GM12878 (cell line): ENCODE measurements at regions not wholly inside any gene's neighbourhood (a gene's known extent, or its start where the extent isn't known, plus 50 kb on each side); places are given as distances from the start of the nearest gene placed in this dataset.

Experiments used
- ATAC-seq: fragments of 200-7000 bp; cut with Tn5 transposase; 3 replicates; pipeline ENCODE4 v1.9.1; 2020; ENCODE audit warnings: mild to moderate bottlenecking, moderate library complexity
- BruUV-seq: library from RNA; stranded (reverse); fragments of 400-500 nt; replicated peaks from 2 replicates; lab custom pipeline; 2021; lab: Mats Ljungman, UMichigan
- CTCF ChIA-PET: fragments of 300-600 bp; sonication (Branson Sonifier 250); formaldehyde crosslinking; extraction: SDS; loops from one replicate; lab custom pipeline; 2021; ENCODE audit warnings: inconsistent platforms; lab: Yijun Ruan, JAX
- POLR2A ChIA-PET: fragments of 350-600 bp; formaldehyde crosslinking; extraction: SDS; loops from one replicate; lab custom pipeline; 2021; ENCODE audit warnings: inconsistent platforms; lab: Charles Lee
- RAD21 ChIA-PET: fragments of 300-600 bp; sonication (Branson Sonifier 250); formaldehyde crosslinking; loops from one replicate; lab custom pipeline; 2023; ENCODE audit warnings: antibody characterized with exemption; ENCODE audit not compliant: unreplicated experiment; lab: Charles Lee
- SMC1A ChIA-PET: fragments of 300-600 bp; sonication (Branson Sonifier 250); formaldehyde crosslinking; loops from one replicate; lab custom pipeline; 2023; ENCODE audit not compliant: unreplicated experiment, uncharacterized antibody; lab: Charles Lee
- DNase-seq: peaks from one replicate; pipeline ENCODE4 v3.0.0-alpha.2; 2011; ENCODE audit warnings: low read depth, low spot score
- FAIRE-seq: peaks from 3 replicates; lab custom pipeline; 2011; peaks lifted over from hg19 to GRCh38; lab: Jason Lieb, UNC
- H2AFZ ChIP-seq: 2 replicates; pipeline ENCODE4 v1.6.0; 2011; ENCODE audit warnings: low read depth, low read length, control low read depth; ENCODE audit not compliant: control insufficient read depth
- H3K27ac ChIP-seq: 2 replicates; pipeline ENCODE4 v1.5.1; 2011; ENCODE audit warnings: control low read depth; ENCODE audit not compliant: control insufficient read depth, insufficient read depth
- H3K27me3 ChIP-seq, 2 experiments: replicated peaks in 1 of 2; 2 replicates each; pipeline versions ENCODE4 v1.6.0 to v1.6.1; 2011; ENCODE audit warnings: low read length in 1 of 2; ENCODE audit not compliant: control insufficient read depth in 2 of 2, insufficient read depth in 2 of 2
- H3K36me3 ChIP-seq, 2 experiments: 2 replicates each; pipeline ENCODE4 v1.5.1; 2011; ENCODE audit warnings: low read length in 1 of 2; ENCODE audit not compliant: control insufficient read depth in 2 of 2, insufficient read depth in 2 of 2
- H3K4me1 ChIP-seq: 2 replicates; pipeline ENCODE4 v1.6.1; 2011; ENCODE audit warnings: mild to moderate bottlenecking, low read length, moderate library complexity, mixed read lengths; ENCODE audit not compliant: control insufficient read depth, insufficient read depth
- H3K4me2 ChIP-seq: 2 replicates; pipeline ENCODE4 v1.6.0; 2011; ENCODE audit warnings: control low read depth; ENCODE audit not compliant: control insufficient read depth, insufficient read depth
- H3K4me3 ChIP-seq: fragments of 200-600 bp; sonication (generic); 2 replicates; pipeline ENCODE4 v1.5.1; 2016
- H3K79me2 ChIP-seq: 2 replicates; pipeline ENCODE4 v1.6.0; 2011; ENCODE audit warnings: low read length; ENCODE audit not compliant: control insufficient read depth, insufficient read depth
- H3K9ac ChIP-seq: 2 replicates; pipeline ENCODE4 v1.8.0; 2011; ENCODE audit warnings: low read length, control low read depth, mixed read lengths; ENCODE audit not compliant: control insufficient read depth, insufficient read depth
- H3K9me3 ChIP-seq: replicated peaks from 3 replicates; pipeline ENCODE4 v1.5.1; 2011; ENCODE audit warnings: mild to moderate bottlenecking, low read length; ENCODE audit not compliant: control insufficient read depth, insufficient read depth
- H4K20me1 ChIP-seq: 2 replicates; pipeline ENCODE4 v1.6.0; 2011; ENCODE audit not compliant: control insufficient read depth, insufficient read depth
- BRCA1 ChIP-seq: IDR thresholded peaks from 2 replicates; pipeline ENCODE4 v1.6.1; 2011; ENCODE audit warnings: low read depth, low read length, improper control_type of control experiment
- EP300 ChIP-seq, 2 experiments: fragments of 150-350 bp in 1 of 2; IDR thresholded peaks; 2 replicates each; pipeline ENCODE4 v1.6.1; 2011 to 2012; ENCODE audit warnings: low read depth in 2 of 2, low read length in 2 of 2, borderline replicate concordance in 1 of 2, improper control_type of control experiment in 1 of 2, inconsistent platforms in 1 of 2; ENCODE audit not compliant: control insufficient read depth in 1 of 2
- FOS ChIP-seq: IDR thresholded peaks from 3 replicates; pipeline ENCODE4 v1.6.1; 2011; ENCODE audit warnings: borderline replicate concordance; ENCODE audit not compliant: insufficient read length; ENCODE audit errors: extremely low read depth
- HCFC1 ChIP-seq: fragments of 150-350 bp; IDR thresholded peaks from 2 replicates; pipeline ENCODE4 v1.6.1; 2014; ENCODE audit warnings: low read length
- KAT2A ChIP-seq: conservative IDR thresholded peaks from 2 replicates; pipeline ENCODE4 v1.6.1; 2011; ENCODE audit warnings: low read depth, low read length; ENCODE audit not compliant: control insufficient read depth
- MAX ChIP-seq: IDR thresholded peaks from 2 replicates; pipeline ENCODE4 v1.6.1; 2012; ENCODE audit warnings: low read depth, low read length, improper control_type of control experiment
- MEF2A ChIP-seq: IDR thresholded peaks from 2 replicates; pipeline ENCODE4 v1.6.1; 2011; ENCODE audit warnings: low read depth, mild to moderate bottlenecking, low read length, moderate library complexity; ENCODE audit not compliant: insufficient read depth
- MTA3 ChIP-seq: IDR thresholded peaks from 2 replicates; pipeline ENCODE4 v1.6.1; 2012; ENCODE audit warnings: low read length, inconsistent platforms, borderline replicate concordance
- NFXL1 ChIP-seq: fragments of 450-650 bp; IDR thresholded peaks from 2 replicates; pipeline ENCODE4 v1.6.1; 2017; ENCODE audit warnings: antibody characterized with exemption, mild to moderate bottlenecking, borderline replicate concordance
- PRDM15 ChIP-seq: fragments of 450-650 bp; formaldehyde crosslinking; IDR thresholded peaks from 2 replicates; pipeline ENCODE4 v1.4.0; 2020; ENCODE audit warnings: mild to moderate bottlenecking, moderate library complexity
- RAD21 ChIP-seq: IDR thresholded peaks from 2 replicates; pipeline ENCODE4 v1.6.1; 2011; ENCODE audit warnings: mild to moderate bottlenecking, low read depth, low read length, moderate library complexity; ENCODE audit not compliant: insufficient read depth
- RELA ChIP-seq: fragments of 450-650 bp; IDR thresholded peaks from 2 replicates; pipeline ENCODE4 v1.8.0; 2014; ENCODE audit warnings: borderline replicate concordance; ENCODE audit not compliant: partially characterized antibody
- SIN3A ChIP-seq: IDR thresholded peaks from 2 replicates; pipeline ENCODE4 v1.6.1; 2012; ENCODE audit warnings: low read depth, low read length, improper control_type of control experiment
- ZNF384 ChIP-seq: IDR thresholded peaks from 2 replicates; pipeline ENCODE4 v1.6.1; 2012; ENCODE audit warnings: low read depth, mild to moderate bottlenecking, low read length, improper control_type of control experiment, borderline replicate concordance
- ZNF622 ChIP-seq: fragments of 450-650 bp; IDR thresholded peaks from 2 replicates; pipeline ENCODE4 v1.6.1; 2017; ENCODE audit warnings: mild to moderate bottlenecking, inconsistent platforms
- WGBS: methylation state at CpG from one replicate; pipeline ENCODE4 v1.1.6; 2016; ENCODE audit warnings: low lambda C conversion rate; ENCODE audit not compliant: insufficient replicate concordance, insufficient coverage; ENCODE audit errors: missing lambda C conversion rate; 5-methylcytosine and 5-hydroxymethylcytosine counted together
- in situ Hi-C: fragments of 300-500 bp; cut with MboI; formaldehyde crosslinking; loops from 9 replicates; pipeline ENCODE4 v1.14.3; 2018; ENCODE audit warnings: mixed read lengths
- intact Hi-C: fragments of 100-400 bp; cut with micrococcal nuclease; formaldehyde crosslinking; loops from one replicate; pipeline ENCODE4 v1.14.2; 2022; ENCODE audit not compliant: unreplicated experiment

GRCh38 chr22:47247579-47248240, 485.3 kb downstream of the TBC1D22A start (continued):
- TF ChIP-seq PRDM15 (CRISPR knock-in tag) (no peak), NFXL1 (no peak), MTA3 (no peak), BRCA1 (no peak)

- H2AFZ ChIP-seq, result no peak overlapping the region
- in situ Hi-C loops (no loop called here), intact Hi-C loops (no loop called here)
- H3K9me3 ChIP-seq, result no peaks in the 10 kb centered on the region; the same call in 2 of the 3 replicates
- H3K27ac ChIP-seq, result no peak overlapping the region
- H3K9ac ChIP-seq, result no peak overlapping the region
- BruUV-seq, result no TSS peak
- ATAC-seq (no peak), DNase-seq (no peak), FAIRE-seq (no peak)
- 39% methylated on average over 7 of the region's 7 CpGs for WGBS
- H4K20me1 ChIP-seq, result no peaks in the 10 kb centered on the region
- H3K4me2 ChIP-seq, result no peak overlapping the region
- CTCF ChIA-PET, result no interaction called here
- H3K36me3 ChIP-seq, result no peaks in the 10 kb centered on the region
- SMC1A ChIA-PET, result no interaction called here
- no peaks in the 10 kb centered on the region for H3K79me2 ChIP-seq
- TF ChIP-seq KAT2A (no peak), ZNF384 (no peak), RAD21 (no peak), EP300 (IDR thresholded peaks at IDR 0.05; ENCODE audit: borderline replicate concordance in 1 of 2, control insufficient read depth in 1 of 2, low read depth in 2 of 2, low read length in 2 of 2) (no peak), ZNF622 (no peak), SIN3A (no peak), RELA (no peak), MAX (no peak), HCFC1 (no peak), MEF2A (no peak), FOS (no peak)
- no peaks in the 10 kb centered on the region for H3K27me3 ChIP-seq
- H3K4me1 ChIP-seq, result no peaks in the 10 kb centered on the region
- POLR2A ChIA-PET, result no interaction called here
- H3K4me3 ChIP-seq, result no peak overlapping the region
- RAD21 ChIA-PET, result no interaction called here
These were observed 483.3 kb downstream of the TBC1D22A start for GRCh38 chr22:47245786-47246185.
